ENCODE measurements at regions not wholly inside any gene's neighbourhood (a gene's known extent, or its start where the extent isn't known, plus 50 kb on each side); places are given as distances from the start of the nearest gene placed in this dataset.
A peak's percentile ranks its signal among the peaks of the same experiment; 100 is the strongest.
"Not testable (repeated sequence)": the region's sequence is repeated elsewhere in the genome, so short reads cannot be mapped to it uniquely, and the experiment has no call there.

GRCh38 chr16:80116711-80117110, 424.1 kb upstream of the DYNLRB2 start:
- no peak for DNase-seq

- DNase-seq = no peak
Observed at GRCh38 chr16:80114699-80115098, 426.1 kb upstream of the DYNLRB2 start.

GRCh38 chr16:80113873-80114574, 426.8 kb upstream of the DYNLRB2 start:
- no peak for DNase-seq

GRCh38 chr16:80109581-80109980, 431.2 kb upstream of the DYNLRB2 start:
- no peak for DNase-seq

GRCh38 chr16:80107900-80108299, 432.9 kb upstream of the DYNLRB2 start:
- no peak for DNase-seq

- DNase-seq = no peak
Observed at GRCh38 chr16:80105751-80106150, 435.0 kb upstream of the DYNLRB2 start.

- DNase-seq = no peak
Observed at GRCh38 chr16:80105160-80105559, 435.6 kb upstream of the DYNLRB2 start.

GRCh38 chr16:80104401-80104800, 436.4 kb upstream of the DYNLRB2 start:
- no peak for DNase-seq

GRCh38 chr16:80103463-80103862, 437.3 kb upstream of the DYNLRB2 start:
- no peak for DNase-seq

GRCh38 chr16:80100846-80101451, 439.8 kb upstream of the DYNLRB2 start:
- DNase-seq = no peak

- DNase-seq = no peak
Observed at GRCh38 chr16:80100186-80100585, 440.6 kb upstream of the DYNLRB2 start.

- DNase-seq = no peak
Observed at GRCh38 chr16:80097098-80097497, 443.7 kb upstream of the DYNLRB2 start.

GRCh38 chr16:80092681-80093080, 448.1 kb upstream of the DYNLRB2 start:
- DNase-seq = no peak

GRCh38 chr16:80091453-80091852, 449.3 kb upstream of the DYNLRB2 start:
- DNase-seq = not testable (repeated sequence)

GRCh38 chr16:80085606-80086005, 455.2 kb upstream of the DYNLRB2 start:
- DNase-seq = no peak

- peak; percentile 3 to 13 for DNase-seq
Observed at GRCh38 chr16:80084614-80085013, 456.2 kb upstream of the DYNLRB2 start.

GRCh38 chr16:80084163-80084562, 456.6 kb upstream of the DYNLRB2 start:
- no peak for DNase-seq

- no peak for DNase-seq
Observed at GRCh38 chr16:80082906-80083305, 457.9 kb upstream of the DYNLRB2 start.

- no peak for DNase-seq
Observed at GRCh38 chr16:80081846-80082245, 458.9 kb upstream of the DYNLRB2 start.

- no peak for DNase-seq
Observed at GRCh38 chr16:80080287-80080851, 460.4 kb upstream of the DYNLRB2 start.

GRCh38 chr16:80079072-80079471, 461.7 kb upstream of the DYNLRB2 start:
- DNase-seq = no peak

- DNase-seq = no peak
Observed at GRCh38 chr16:80077696-80078095, 463.1 kb upstream of the DYNLRB2 start.

GRCh38 chr16:80074329-80074728, 466.5 kb upstream of the DYNLRB2 start:
- no peak for DNase-seq

- DNase-seq = no peak
Observed at GRCh38 chr16:80071964-80072456, 468.8 kb upstream of the DYNLRB2 start.

Measured in inflammatory macrophage treated with lipopolysaccharide for 1 hour (primary cell).